CD4-positive, alpha-beta T cell treated with Interleukin-10 for 1 hour (primary cell): ENCODE measurements at regions not wholly inside any gene's neighbourhood (a gene's known extent, or its start where the extent isn't known, plus 50 kb on each side); places are given as distances from the start of the nearest gene placed in this dataset.

ENCODE experiments used
- DNase-seq: peaks from one replicate; pipeline ENCODE4 v3.0.0-alpha.2; 2020

DNA sequence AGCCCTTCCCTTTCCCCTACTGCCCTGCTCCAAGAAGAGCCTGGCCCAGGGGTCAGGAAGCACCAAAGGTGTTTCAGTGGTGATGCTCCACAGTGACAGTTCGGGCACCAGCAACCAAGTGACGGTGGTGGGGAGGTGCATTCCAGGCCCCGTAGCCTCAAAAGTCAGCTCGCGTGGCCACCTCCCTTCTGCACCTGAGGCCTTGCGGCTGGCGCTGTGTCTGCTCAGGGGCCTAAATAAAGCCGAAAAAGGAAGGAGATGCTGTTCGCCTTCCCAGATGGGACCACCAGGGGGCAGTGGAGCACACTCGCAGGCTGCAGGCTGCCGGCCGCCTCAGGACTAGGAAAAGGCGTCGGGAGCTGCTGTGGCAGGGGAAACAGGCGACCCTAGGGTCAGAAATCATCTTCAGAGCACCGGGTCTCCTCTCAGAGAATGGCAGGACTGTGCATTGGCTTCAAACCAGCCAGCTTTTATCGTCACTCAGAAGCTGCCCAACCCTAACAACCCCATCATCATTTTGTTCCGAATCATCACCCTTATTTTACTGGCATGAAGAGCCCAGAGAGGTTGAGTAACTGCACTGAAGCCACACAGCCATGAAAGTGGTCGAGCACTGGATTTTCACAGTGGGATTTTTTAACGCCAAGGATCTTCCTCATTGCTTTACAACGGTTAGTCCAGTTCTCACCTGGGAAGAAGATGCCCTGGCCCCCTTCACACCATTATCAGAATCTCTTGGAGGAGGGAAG lies 213.0 kb upstream of the CELF4 start:
- peak; percentile 14 for DNase-seq

DNA sequence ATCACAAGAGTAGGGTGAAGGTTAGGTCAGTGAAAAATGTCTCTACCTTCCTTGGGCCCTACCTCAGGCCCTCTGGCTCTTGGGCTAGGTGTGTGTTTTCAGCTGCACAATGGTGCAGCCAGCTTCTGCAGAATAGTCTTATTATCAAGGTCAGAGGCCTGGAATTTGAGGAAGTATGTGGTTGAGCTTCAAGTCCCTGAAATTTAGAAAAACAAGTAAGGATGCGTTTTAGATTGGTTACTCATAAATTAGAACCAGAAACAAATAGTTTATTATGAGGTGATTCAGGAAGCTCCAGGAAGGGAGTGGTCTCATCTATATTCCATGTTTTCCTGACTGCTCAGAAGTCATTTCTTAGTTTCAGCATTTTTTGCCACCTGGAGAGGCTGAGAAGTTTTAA lies 204.2 kb upstream of the CELF4 start:
- DNase-seq: no peak

DNA sequence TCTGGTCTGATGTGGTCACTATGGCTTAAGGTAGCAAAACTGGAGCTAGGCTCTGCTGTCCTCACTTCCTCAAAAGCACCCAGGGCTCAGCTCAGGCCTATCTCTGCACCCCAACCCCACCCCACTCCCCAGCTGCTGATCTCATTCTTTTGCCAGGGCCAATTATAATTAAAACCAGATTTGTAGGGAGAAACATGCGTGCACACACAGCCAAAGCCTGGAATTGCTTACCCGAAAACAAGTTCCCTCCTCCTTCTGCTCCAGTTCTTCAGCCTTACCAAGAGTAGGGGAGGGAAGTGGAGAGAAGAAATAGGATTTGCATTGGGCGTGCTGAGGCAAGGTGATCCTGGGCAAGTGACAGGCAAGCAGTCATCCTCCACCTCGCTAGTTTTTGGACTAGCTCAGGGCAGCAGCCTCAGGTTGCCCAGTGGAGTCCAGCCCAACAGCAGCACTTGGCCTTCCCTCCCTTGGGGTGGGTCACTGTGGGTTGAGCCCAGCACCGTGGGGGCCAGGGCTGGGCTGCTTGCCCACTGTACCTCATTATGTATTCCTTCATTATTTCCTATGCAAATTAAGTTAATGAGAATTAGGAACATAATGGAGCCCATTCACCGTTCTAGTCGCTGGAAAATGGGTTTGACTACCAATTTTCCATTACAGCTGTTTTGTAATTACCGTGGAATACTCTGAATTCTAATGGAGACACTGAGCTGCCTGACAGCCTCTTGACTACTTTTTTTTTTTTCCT lies 199.1 kb upstream of the CELF4 start:
- no peak for DNase-seq

DNA sequence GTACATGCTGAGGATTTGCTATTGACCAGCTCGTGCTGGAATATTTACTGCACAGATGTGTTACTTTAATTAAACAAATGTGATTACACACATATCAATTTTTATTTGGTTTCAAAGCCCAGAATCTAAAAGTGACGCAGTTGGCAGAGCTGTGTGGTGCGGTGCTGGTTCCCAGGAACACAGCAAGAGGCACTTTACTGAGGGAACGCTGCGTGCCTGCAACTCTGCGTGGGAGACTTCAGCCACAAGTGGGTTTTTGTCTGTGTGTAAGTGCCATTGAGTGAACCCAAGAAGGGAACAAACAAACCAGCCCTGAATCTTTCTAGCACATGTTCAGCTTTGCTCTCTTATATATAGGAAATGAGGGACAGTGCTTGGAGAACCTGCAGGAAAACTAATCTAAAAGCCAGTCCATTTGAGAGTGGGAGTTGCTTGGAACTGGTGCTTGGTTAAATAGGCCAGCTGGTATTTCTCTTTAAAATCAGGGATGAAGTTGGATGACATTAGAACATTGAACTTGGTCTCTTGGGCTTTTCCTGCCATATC lies 196.6 kb upstream of the CELF4 start:
- no peak for DNase-seq

DNA sequence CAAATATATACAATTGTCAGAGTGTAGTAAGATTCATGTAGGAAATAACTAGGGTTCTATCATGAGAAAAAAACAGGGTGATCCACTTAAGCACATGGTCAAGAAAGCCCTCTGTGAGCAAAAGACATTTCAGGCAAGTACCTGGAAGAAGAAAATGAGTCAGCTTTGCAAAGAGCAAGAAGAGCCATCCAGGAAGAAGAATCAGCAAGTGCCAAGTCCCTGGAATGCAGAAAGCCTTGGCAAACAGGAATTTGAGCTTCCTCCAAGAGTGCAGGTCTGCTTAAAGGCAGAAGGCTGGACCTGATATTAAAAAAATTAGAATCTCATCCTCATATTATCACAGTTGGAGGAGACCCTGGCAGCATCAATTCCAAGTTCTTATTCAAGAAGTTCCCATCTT lies 188.5 kb upstream of the CELF4 start:
- no peak for DNase-seq

DNA sequence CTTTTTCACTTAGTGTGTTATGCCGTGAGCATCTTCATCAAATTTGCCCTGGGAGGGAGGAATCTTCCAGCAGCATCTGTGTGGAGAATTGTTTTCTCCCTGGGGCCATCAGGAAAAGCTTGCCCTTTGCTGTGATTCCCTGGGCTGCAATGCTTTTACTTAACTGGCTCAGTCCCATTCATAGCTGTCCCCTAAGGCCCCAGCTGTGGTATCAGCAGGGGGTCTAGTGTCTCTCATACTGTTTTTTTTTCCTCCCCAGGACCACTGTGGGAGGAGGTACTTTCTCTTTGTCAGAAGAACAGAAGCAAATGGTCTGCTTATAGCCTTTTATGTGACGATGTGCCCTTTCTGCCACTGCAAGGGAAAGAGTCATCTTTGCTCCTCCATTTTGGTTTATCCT lies 176.8 kb upstream of the CELF4 start:
- no peak for DNase-seq

DNA sequence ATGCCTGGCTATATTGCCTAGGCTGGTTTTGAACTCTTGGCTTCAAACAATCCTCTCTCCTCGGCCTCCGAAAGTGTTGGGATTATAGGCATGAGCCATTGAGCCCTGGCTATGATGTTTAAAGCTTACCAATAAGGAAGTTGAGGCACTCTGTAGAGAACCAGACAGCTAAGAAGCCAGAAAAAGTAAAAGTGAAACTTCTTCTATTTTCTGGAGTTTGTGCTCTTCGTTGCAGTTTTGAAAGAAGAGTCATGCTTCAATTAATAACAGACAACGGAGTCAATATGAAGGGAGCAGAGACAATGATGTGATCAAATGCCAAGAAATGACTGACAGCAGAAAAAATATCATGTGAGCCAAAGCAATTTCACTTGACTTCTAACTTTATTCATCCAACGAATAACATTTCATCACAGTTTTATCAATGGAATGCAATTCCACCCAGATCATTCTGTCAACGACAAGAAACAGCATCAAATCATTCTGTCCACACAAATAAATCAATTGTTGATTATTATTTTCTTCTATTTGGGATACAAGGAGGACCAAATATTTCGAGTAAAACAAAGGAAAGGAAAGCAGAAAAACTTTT lies 175.5 kb upstream of the CELF4 start:
- DNase-seq: no peak

DNA sequence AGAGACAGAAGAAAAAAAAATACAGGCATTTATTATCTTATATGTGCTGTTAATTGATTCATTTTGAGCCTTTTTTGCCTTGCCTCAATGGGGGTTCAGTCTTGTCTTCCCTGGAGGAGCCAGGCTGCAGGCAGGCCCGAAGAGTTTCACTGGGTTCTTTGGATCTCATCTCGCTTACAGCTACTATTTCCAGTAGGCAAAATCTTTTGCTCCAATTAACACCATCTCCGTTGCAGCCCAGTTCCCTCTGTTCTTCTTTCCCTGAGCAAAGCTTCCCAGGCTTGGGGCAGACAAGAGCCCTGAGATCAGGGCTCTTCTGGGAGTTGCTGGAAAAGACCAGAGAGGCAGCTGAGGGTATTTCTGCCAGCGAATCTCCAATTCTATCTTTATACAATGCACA lies 168.8 kb upstream of the CELF4 start:
- DNase-seq: no peak

DNA sequence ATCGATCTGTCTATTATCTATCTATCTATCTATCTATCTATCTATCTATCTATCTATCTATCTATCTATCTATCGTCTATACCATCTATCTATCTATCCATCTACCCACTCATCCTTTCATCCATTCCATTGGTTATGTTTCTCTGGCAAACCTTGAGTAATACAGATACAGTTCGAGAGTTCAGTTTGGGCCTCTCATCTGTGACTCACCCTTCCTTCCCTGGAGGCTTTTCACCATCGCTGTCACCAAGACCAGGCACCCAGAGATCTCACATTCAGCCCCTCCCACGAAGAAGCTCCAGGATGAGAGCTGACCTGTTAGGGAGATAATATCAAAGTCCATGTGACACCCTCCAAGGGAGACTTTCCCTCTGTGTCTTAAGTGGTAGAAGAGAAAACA lies 164.1 kb upstream of the CELF4 start:
- DNase-seq: no peak

DNA sequence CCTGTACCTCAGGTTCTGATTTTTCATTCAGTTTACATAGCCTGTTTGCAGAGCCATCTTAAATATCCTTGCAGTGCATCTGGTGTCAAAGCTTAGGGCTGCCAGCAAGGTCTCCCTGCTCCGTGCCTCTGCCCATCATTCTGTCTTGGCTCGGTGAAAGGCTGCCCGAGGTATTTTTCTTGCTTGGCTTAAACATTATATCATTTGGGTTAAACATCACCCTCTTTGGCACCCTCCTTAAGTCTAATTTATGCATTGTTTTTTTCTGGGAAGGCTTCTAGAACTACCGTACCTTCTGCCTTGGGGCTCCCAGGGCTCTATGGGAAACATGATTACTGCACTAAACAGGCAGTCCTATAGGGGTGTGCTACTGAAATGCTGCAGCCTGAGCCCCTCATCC lies 158.6 kb upstream of the CELF4 start:
- no peak for DNase-seq

DNA sequence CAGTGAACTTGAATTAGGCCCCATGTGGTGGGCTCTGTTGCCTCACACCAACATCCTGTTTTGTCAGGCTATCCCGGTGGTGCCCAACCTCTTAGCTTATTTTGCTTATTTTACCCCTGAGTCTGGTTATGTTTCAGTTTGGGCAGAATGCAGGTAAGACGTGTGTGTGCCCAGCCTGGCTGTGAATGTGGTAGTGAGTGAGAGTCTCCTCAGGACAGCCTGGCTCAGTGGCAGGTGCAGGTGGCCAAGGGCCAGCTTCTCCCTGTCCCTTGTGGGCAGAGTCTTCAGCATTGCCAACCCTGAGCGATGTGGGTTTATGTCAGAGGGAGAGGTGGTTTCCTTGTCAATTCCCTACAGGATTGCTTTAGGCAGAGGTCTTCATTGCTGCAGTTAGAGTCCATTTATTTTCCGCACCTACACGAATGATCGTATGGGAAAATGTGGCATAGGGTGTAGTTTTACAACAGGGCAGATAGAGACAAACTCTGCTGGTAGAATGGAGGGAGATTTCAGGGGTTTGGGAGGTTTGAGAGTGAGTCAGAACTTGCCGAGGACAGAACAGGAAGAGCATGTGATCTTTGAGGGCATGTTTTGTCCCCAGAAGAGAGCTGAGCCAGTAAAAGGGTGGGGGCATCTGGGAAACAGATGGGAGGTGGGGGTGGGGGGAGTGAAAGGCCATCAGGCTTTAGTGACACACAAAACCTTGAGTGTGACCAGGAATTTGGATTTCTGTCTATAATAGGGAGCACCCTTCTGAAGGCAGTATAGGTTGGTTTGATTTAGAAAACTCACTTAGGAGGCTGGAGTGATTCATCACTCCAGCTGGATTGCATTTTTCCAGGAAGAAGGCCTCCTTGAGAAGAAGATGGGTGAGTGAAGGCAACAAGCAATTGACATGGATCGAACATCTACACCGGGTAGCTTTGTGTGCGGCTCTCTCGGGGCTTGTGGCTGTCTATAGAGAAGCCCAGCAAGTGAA lies 156.2 kb upstream of the CELF4 start:
- no peak for DNase-seq

DNA sequence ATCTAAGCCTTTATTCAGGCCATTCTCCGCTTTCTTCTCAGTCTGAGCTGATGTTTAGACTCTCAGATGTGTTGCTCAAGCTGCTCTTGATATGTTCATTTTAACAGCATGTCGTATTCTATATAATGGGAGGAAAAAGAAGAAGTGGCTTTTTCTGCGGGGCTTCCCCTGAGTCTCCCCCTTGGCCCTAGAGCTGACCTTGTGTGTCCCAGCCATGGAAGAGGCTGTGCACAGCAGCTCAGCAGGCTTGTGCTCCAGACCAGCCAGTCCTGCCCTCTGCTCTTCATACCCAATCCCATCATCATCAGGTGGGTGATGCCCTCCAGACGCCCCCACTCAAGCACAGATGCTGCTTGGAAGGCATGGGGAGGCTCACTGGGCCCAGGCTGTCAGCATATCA lies 155.1 kb upstream of the CELF4 start:
- no peak for DNase-seq

DNA sequence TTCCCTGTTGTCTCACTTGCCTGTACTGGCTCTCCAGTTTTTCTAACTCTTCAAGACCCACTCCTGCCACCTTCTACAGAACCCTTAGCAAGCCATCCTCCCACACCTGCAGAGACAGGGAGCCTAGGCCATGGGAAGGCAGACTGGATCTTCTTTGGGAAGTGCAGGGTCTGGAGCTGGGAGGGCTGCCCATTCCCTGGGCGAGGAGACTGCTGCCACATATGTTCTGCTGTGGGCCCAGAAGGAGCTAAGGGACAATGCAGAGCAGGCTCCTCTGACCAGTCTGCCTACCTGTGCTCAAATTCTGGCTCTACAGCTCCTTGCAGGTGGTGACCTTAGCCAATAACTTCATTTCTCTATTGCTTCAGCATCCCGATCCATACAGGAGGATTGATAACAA lies 152.1 kb upstream of the CELF4 start:
- no peak for DNase-seq

DNA sequence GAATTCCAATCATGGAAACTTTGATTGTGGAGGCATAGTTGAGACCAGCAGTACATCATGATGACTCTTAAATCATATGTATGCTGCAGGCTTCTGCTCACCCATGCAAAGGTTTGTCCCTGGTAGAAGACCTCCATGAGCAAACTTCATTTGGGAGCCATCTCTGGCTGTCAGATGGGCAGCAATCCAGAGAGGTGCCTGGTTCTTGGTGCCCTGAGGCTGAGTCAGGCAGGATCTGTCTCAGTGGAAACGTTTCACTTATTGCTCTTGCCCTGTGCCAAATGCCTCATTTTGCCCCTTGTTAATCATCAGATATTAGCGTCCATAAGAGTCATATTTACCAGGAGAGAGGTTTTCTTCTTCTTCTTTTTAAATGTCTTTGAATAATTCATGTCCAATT lies 151.5 kb upstream of the CELF4 start:
- DNase-seq: no peak

DNA sequence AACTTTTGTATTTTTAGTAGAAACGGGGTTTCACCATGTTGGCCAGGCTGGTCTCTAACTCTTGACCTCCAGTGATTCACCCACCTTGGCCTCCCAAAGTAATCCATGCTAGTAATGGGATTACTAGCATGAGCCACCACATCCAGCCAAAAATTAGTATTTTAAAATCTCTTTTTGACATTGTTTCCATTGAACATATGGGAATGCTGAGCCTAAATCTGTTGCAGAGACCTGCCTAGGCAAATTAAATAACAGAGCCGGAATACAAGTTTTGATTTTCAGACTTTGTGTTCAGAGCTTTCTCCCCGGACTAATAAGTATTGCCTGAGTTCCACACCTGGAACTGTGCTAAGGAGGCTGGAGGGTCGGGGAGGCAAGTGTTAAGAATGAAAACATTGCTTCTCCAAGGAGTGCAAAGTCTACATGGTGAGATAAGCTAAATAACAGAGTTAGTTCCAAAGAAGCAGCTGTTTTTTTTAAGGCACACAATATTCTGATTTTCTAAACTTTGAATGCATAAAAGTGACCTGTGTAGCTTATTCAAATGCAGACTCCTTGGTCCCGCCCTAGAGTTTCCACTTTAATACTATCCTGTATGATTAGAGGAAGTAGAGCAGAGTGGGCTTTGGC lies 150.6 kb upstream of the CELF4 start:
- no peak for DNase-seq

DNA sequence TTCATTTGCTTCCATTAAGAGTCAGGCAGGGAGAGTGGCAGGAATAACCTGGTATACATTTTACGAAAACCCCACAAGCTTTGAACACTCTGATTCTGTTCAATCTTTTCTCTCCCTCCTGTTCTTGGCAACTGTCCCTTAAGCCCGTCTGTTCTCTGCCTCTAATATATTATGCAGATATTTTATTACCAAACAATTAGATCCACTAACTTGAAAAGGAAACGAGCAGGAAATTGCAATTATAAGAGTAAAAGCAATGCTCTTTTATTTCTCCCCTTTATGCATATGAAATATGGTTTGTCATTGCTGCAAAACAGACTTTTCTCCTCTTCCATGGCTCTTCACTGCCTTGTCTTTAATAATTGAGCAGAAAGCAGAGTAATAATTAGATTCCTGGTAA lies 149.1 kb upstream of the CELF4 start:
- no peak for DNase-seq

DNA sequence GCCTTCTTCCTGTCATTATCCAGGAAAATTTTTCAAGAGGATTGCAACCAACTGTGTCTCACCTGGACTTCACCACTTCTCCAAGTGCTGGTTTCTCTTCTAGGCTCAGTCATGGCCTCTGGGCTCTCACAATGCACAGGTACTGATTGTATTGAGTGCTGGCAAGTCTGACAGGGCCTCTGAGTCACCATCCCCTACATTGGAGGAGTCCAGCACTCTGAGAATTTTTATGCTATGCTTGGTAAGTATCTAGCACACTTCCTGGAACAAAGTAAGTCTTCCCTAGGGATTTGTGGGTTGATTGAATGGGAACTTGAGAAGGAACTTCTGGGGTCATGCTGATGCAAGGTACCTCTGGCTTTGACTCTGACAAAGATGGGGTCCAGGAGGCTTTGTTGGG lies 147.2 kb upstream of the CELF4 start:
- no peak for DNase-seq

DNA sequence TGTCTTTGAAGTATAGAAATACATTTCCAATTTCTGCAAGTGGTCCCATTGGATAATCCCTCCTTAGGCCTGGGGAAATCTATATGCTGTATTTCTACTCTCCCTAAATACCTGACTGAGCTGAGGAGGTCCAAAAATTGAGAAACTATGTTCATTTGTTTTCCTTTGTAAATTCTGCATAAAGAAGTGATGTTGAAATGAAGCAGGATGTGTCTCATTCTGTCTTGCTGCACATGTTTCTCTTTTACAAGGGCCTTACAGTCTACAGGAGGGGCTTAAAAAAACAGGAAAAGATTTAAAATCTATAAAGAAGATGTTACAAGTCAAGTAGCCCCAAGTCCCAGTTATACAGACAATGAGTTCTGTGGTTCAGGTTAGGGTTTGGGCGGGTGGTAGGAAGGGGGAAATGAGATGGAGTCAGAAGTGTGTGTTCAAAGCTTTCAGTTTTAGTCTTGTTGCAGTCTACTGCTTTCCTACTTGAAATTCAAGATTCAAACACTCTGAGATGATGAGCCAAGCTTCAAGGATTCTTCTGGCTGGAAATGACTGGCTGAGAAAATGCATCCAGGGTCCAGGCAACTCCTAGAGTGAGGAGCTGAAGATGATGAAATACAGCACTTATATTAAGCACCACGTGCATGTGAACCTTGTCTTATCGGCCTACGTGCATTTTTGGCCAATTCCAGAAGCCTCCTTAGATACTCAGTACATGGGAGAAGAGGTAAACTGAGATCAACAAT lies 146.3 kb upstream of the CELF4 start:
- no peak for DNase-seq

DNA sequence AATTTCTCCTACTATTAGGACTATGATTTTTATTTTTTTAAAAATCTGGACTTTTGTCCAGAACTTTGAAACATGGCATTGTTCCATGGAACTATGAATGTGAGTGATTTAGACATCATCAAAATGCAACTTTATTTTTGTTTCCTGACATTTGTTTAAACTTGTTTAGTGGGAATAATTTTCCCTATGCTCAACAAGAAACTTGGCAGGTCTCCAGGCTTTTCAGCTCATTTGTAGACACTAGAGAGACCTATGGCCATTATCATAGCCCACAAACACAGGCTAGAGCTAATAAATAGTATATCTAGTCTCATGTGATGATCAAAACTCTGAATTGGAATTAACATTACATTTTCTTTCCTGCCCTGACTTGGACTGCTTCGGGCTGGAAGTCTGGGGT lies 145.1 kb upstream of the CELF4 start:
- no peak for DNase-seq

DNA sequence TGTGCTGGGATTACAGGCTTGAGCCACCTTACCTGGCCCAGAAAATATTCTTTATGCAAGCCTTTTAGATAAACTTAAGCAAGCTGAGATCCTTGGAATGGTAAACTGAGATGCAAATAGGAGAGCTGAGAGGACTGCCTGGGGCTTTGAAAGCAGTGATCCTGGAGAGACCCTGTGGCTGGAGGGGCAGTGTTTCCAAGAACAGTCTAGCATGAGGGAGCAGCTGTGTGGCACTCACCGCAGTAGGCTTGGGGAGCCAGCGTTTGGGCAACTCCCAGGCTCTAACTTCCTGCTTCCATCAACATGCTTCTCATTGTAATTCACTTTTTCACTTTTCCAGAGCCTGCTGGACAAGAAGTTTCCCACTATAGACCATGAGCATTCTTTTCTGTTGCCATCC lies 144.1 kb upstream of the CELF4 start:
- DNase-seq: no peak

DNA sequence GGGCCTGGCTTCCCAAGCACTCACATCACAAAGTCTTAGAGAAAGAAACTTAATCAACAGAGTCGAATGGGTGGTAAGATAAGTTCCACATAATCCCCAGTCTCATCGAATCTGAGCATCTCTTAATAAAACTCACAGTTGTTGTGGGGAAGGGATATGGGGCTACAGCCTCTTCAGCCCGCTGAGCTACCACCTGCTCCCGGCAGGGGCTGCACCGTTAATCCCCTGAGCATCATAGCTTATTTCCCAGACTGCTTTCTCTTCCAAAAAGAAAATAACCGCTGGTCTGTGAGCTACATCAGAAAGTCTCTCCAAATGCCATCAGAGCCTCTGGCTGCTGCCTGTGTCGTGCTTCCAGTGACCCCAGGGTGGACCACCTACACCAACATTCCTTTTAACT lies 139.4 kb upstream of the CELF4 start:
- no peak for DNase-seq

DNA sequence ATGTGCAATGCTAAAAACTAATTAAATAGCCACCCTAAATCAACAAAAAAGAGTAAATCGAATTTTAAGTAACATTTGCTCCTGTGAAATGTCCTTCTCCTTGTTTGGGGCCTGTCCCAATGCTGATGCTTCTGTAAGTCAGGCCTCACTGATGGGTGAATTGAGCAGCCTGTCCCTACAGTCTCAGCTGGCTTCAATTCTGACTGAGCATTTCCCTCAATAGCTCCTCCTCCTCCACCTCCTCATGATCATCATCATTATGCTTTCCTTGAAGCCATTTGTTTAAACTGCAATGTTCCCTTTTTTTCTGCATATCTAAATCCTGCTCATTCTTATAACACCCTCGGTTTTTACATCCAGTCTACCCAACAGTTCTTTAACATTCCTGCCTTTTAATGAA lies 137.2 kb upstream of the CELF4 start:
- no peak for DNase-seq
